GM19240 (cell line): ENCODE measurements at regions not wholly inside any gene's neighbourhood (a gene's known extent, or its start where the extent isn't known, plus 50 kb on each side); places are given as distances from the start of the nearest gene placed in this dataset.

Experiments used
- DNase-seq: peaks from one replicate; pipeline ENCODE4 v3.0.0; 2011; ENCODE audit warnings: low spot score; ENCODE audit not compliant: insufficient read length

GRCh38 chr16:79449067-79449769 lies 151.3 kb downstream of the MAF start:
- no peak for DNase-seq

- no peak for DNase-seq
These were observed 156.0 kb downstream of the MAF start for GRCh38 chr16:79444572-79444971.

GRCh38 chr16:79439901-79440300 lies 160.6 kb downstream of the MAF start:
- DNase-seq, result no peak

- no peak for DNase-seq
These were observed 162.5 kb downstream of the MAF start for GRCh38 chr16:79437764-79438751.

GRCh38 chr16:79436885-79437284 lies 163.7 kb downstream of the MAF start:
- DNase-seq, result no peak

- DNase-seq, result no peak
These were observed 165.8 kb downstream of the MAF start for GRCh38 chr16:79434771-79435170.

GRCh38 chr16:79434092-79434491 lies 166.4 kb downstream of the MAF start:
- DNase-seq, result no peak

- DNase-seq, result no peak
These were observed 168.6 kb downstream of the MAF start for GRCh38 chr16:79431923-79432322.

- no peak for DNase-seq
These were observed 170.3 kb downstream of the MAF start for GRCh38 chr16:79430191-79430678.

- DNase-seq, result no peak
These were observed 171.0 kb downstream of the MAF start for GRCh38 chr16:79429381-79430190.

GRCh38 chr16:79426663-79427062 lies 173.9 kb downstream of the MAF start:
- DNase-seq, result no peak

- DNase-seq, result no peak
These were observed 178.5 kb downstream of the MAF start for GRCh38 chr16:79422064-79422463.

GRCh38 chr16:79421126-79421525 lies 179.4 kb downstream of the MAF start:
- DNase-seq, result no peak

GRCh38 chr16:79420493-79420892 lies 180.0 kb downstream of the MAF start:
- no peak for DNase-seq

- no peak for DNase-seq
These were observed 181.4 kb downstream of the MAF start for GRCh38 chr16:79419148-79419547.

- no peak for DNase-seq
These were observed 182.9 kb downstream of the MAF start for GRCh38 chr16:79417601-79418008.

GRCh38 chr16:79415983-79416640 lies 184.4 kb downstream of the MAF start:
- no peak for DNase-seq

GRCh38 chr16:79412783-79413225 lies 187.7 kb downstream of the MAF start:
- no peak for DNase-seq

- no peak for DNase-seq
These were observed 188.7 kb downstream of the MAF start for GRCh38 chr16:79411805-79412204.

GRCh38 chr16:79411357-79411756 lies 189.2 kb downstream of the MAF start:
- DNase-seq, result no peak

GRCh38 chr16:79409978-79410377 lies 190.6 kb downstream of the MAF start:
- no peak for DNase-seq
